Transverse colon (tissue), 3 donors: ENCODE measurements at regions not wholly inside any gene's neighbourhood (a gene's known extent, or its start where the extent isn't known, plus 50 kb on each side); places are given as distances from the start of the nearest gene placed in this dataset.

Experiments used
- POLR2A ChIP-seq: fragments of 450-650 bp; IDR thresholded peaks from one replicate; pipeline ENCODE4 v1.6.1; 2016; ENCODE audit warnings: antibody characterized with exemption, mild to moderate bottlenecking, moderate library complexity
- POLR2AphosphoS5 ChIP-seq, 3 donors: sonication (generic); formaldehyde crosslinking; IDR thresholded peaks; one replicate each; pipeline ENCODE4 v1.6.1; 2016; ENCODE audit warnings: antibody characterized with exemption in 3 of 3

- no peak for TF ChIP-seq POLR2A
- TF ChIP-seq POLR2AphosphoS5 (IDR thresholded peaks at IDR 0.05), result no peak
Observed at GRCh38 chr2:156679820-156680219, 243.6 kb downstream of the GPD2 start.
